TTC549 (cell line): ENCODE measurements at regions not wholly inside any gene's neighbourhood (a gene's known extent, or its start where the extent isn't known, plus 50 kb on each side); places are given as distances from the start of the nearest gene placed in this dataset.

ENCODE experiments used
- FAIRE-seq: peaks from 2 replicates; lab custom pipeline; 2012; peaks lifted over from hg19 to GRCh38; lab: Jason Lieb, UNC

- FAIRE-seq = no peak
Measured at GRCh38 chr1:106980121-106980520, 76.4 kb upstream of the PRMT6 start.

- FAIRE-seq = no peak
Measured at GRCh38 chr1:106984801-106985200, 71.7 kb upstream of the PRMT6 start.

GRCh38 chr1:106986603-106987002 lies 69.9 kb upstream of the PRMT6 start:
- FAIRE-seq = no peak

GRCh38 chr1:106995970-106996369 lies 60.5 kb upstream of the PRMT6 start:
- FAIRE-seq = no peak

- FAIRE-seq = no peak
Measured at GRCh38 chr1:106998431-106999002, 58.0 kb upstream of the PRMT6 start.

- no peak for FAIRE-seq
Measured at GRCh38 chr1:107000902-107001301, 55.6 kb upstream of the PRMT6 start.

GRCh38 chr1:107003972-107004371 lies 52.5 kb upstream of the PRMT6 start:
- no peak for FAIRE-seq

- FAIRE-seq = no peak
Measured at GRCh38 chr1:107004421-107004820, 52.1 kb upstream of the PRMT6 start.
